ENCODE measurements at regions not wholly inside any gene's neighbourhood (a gene's known extent, or its start where the extent isn't known, plus 50 kb on each side); places are given as distances from the start of the nearest gene placed in this dataset.

DNA sequence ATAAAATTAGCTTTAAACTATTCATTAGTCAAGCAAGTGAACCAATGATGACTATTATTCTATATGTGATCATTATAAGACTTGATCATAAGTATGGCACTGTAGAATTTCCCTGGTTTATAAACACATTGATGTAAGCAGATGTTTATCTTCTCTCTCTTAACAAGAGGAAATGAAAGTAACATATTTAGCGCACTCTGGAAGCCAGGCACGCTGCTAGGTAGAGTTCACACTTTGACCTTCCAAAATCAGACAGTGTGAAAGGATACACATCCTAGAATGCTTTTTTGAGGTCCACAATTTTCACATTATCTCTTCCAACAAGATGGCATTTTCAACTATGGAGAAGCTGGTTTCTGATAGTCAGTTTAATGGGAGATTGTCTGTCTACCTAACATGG lies 529.4 kb upstream of the IGFBP3 start:
- no peaks in the 10 kb centered on the region for H3K9me3 ChIP-seq
- intact Hi-C loops (cut with DNase I; ENCODE audit: low total_unique reads): no loop called here
- H3K36me3 ChIP-seq: no peaks in the 10 kb centered on the region
- no peaks in the 10 kb centered on the region for H3K4me1 ChIP-seq
- H3K27me3 ChIP-seq: no peaks in the 10 kb centered on the region
- DNase-seq: no peak
- no peak for TF ChIP-seq POLR2A (IDR thresholded peaks at IDR 0.05)
- TF ChIP-seq, protein P1, sequence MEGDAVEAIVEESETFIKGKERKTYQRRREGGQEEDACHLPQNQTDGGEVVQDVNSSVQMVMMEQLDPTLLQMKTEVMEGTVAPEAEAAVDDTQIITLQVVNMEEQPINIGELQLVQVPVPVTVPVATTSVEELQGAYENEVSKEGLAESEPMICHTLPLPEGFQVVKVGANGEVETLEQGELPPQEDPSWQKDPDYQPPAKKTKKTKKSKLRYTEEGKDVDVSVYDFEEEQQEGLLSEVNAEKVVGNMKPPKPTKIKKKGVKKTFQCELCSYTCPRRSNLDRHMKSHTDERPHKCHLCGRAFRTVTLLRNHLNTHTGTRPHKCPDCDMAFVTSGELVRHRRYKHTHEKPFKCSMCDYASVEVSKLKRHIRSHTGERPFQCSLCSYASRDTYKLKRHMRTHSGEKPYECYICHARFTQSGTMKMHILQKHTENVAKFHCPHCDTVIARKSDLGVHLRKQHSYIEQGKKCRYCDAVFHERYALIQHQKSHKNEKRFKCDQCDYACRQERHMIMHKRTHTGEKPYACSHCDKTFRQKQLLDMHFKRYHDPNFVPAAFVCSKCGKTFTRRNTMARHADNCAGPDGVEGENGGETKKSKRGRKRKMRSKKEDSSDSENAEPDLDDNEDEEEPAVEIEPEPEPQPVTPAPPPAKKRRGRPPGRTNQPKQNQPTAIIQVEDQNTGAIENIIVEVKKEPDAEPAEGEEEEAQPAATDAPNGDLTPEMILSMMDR (IDR thresholded peaks at IDR 0.05): no peak
- H3K4me3 ChIP-seq: no peak overlapping the region
- H3K27ac ChIP-seq: no peak overlapping the region

DNA sequence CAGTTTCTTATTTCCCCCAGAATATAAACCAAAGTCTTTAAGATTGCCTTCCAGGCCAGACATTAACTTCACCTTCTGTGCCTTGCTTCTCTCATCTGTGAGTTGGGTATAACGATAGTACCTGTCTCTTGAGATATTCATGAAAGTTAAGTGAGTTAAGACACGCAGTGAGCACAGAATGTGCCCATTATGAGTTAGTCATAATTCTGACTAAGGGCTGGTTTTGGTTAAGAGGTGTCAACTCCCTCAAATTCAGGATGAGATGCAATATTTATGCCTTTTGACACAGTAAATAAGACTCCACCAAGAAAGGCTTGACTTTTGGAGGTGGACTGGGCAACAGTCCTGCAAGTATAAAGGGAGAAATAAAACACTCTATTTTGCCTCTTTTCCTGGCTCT lies 528.7 kb upstream of the IGFBP3 start:
- no peaks in the 10 kb centered on the region for H3K36me3 ChIP-seq
- H3K27ac ChIP-seq: no peak overlapping the region
- no peaks in the 10 kb centered on the region for H3K27me3 ChIP-seq
- no peak for DNase-seq
- H3K4me1 ChIP-seq: no peaks in the 10 kb centered on the region
- H3K9me3 ChIP-seq: no peaks in the 10 kb centered on the region
- TF ChIP-seq POLR2A (IDR thresholded peaks at IDR 0.05): no peak
- TF ChIP-seq, protein P1 (IDR thresholded peaks at IDR 0.05): no peak
- no peak overlapping the region for H3K4me3 ChIP-seq
- intact Hi-C loops (cut with DNase I; ENCODE audit: low total_unique reads): no loop called here

DNA sequence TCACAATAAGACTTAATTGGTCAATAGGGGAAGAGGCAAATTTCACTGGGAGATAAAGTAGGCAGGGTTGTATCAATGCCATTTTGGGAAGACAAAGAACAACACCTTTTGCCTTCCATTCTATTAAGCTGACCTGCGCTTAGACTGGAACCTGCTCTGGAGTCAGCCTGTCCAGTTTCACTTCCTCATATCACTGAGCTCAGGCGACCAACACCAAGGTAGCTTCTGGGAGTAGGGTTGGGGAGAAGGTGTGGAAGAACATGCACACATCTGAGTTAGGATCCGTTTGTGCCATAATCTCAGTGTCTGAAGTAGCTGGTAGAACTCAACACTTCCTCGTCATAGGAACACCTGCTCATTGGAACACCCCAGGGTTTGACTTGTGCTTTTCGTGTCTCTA lies 527.4 kb upstream of the IGFBP3 start:
- H3K36me3 ChIP-seq: no peaks in the 10 kb centered on the region
- H3K4me3 ChIP-seq: no peak overlapping the region
- TF ChIP-seq, protein P1 (IDR thresholded peaks at IDR 0.05): no peak
- no peak for TF ChIP-seq POLR2A (IDR thresholded peaks at IDR 0.05)
- H3K27ac ChIP-seq: no peak overlapping the region
- intact Hi-C loops (cut with DNase I; ENCODE audit: low total_unique reads): no loop called here
- no peaks in the 10 kb centered on the region for H3K27me3 ChIP-seq
- no peaks in the 10 kb centered on the region for H3K9me3 ChIP-seq
- DNase-seq: no peak
- H3K4me1 ChIP-seq: no peaks in the 10 kb centered on the region

DNA sequence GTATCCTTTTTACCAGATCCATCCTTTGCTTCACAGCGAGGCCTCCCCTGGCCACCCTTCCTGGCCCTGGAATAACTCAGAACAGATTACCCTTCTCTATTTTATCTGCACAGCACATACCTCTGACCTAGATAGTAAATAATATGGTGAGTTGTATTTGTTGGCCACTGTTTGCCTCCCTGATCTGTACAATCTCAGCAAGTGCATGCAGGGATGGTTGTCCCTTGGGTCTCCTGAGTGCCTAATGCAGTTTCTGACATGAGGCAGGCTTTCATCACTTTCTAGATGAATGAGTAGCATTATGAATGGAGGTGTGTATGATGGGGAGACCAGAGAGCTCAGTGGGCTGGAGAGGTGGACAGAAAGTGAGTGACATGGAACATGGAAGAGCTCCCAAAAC lies 525.1 kb upstream of the IGFBP3 start:
- no peak for DNase-seq
- no peak for TF ChIP-seq POLR2A (IDR thresholded peaks at IDR 0.05)
- TF ChIP-seq, protein P1 (IDR thresholded peaks at IDR 0.05): no peak
- Histone ChIP-seq H3K9me3 (no peaks in the 10 kb centered on the region), H3K4me3 (no peak overlapping the region), H3K27ac (no peak overlapping the region), H3K27me3 (no peaks in the 10 kb centered on the region), H3K36me3 (no peaks in the 10 kb centered on the region), H3K4me1 (no peaks in the 10 kb centered on the region)
- intact Hi-C loops (cut with DNase I; ENCODE audit: low total_unique reads): no loop called here

DNA sequence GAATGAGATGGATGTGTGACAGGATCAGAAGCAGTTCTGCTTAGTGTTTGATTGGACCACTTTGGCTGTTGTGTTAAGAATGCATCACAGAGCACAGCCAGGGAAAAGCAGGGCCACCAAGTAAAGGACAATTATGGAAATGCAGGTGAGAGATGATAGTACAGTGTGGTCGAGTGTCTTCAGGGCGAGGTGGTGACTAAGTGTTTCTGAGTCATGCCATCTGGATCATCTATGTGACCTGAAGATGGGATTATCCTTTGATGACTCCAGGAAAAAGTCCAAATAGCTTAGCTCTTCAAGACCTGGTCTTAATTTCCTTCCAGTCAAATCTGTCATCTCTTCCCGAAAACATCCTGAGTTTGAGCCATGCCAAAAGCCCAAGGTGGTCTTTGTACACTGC lies 523.2 kb upstream of the IGFBP3 start:
- intact Hi-C loops (cut with DNase I; ENCODE audit: low total_unique reads): no loop called here
- TF ChIP-seq, protein P1 (IDR thresholded peaks at IDR 0.05): no peak
- TF ChIP-seq POLR2A (IDR thresholded peaks at IDR 0.05): no peak
- Histone ChIP-seq H3K4me3 (no peak overlapping the region), H3K27ac (no peak overlapping the region), H3K4me1 (no peaks in the 10 kb centered on the region), H3K9me3 (no peaks in the 10 kb centered on the region), H3K36me3 (no peaks in the 10 kb centered on the region), H3K27me3 (no peaks in the 10 kb centered on the region)
- DNase-seq: no peak
